Cerebellar nuclear complex (tissue), 1 donor: ENCODE measurements at regions not wholly inside any gene's neighbourhood (a gene's known extent, or its start where the extent isn't known, plus 50 kb on each side); places are given as distances from the start of the nearest gene placed in this dataset.

Experiments used
- DNase-seq, 2 experiments: peaks; one replicate each; lab custom pipeline; 2025; lab: John Stamatoyannopoulos, UW

DNA sequence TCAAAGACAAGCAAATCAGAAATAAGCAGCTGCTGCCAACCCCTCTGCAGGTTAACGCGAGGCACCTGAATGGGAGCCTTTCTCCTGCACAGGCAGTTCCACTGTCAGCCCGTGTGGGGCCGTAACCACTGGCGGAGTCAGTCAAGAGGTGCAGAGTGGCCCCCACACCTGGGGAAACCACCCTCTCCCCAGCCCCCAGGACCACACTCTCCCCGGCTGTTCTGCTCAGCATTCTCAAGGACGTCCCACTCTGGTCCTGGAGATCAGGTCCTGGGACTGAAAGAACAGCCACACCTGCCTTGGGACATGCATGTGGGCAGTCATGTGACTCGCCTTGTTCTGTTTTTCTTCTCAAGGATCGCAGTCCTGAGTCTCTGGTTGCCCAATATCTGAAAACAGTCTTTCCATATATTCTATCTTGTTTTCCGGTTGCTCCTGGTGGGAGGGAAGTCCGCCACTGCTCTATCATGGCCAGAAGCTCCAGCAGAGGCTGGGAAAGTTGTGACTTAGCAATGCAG lies 252.5 kb downstream of the PTPRU start:
- DNase-seq: no peak

DNA sequence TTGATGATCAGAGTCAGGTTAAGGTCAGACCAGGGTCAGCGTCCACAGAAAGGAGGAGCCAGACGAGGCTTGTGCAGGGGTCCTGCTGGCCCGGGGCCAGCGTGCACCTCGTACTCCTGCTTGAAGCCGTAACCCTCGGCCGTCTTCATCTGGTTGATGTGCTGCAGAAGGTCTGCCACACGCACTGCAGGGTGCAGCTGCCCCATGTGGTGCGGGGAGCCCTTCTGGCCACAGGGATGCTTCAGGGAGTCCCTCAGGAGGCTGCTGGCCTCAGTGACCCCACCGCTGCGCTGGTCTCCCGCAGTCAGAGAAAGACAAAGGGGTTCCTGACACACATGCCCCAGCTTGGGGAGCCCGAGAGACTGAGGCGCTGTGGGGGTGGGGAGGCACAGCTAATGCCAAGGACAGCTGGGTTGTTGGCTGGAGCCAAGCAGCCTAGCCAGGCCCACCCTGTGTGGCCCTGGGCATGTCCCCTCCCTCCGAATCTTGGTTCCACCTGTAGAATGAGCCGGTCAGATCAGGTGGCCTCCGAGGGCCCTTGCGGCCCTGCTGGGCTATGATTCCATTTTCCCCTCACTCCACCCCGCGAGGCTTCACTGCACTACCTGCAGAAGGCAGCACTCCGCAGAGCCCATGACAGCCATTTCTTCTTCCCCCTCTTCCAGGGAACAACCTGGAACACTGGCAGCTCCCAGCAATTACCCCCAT lies 251.9 kb downstream of the PTPRU start:
- no peak for DNase-seq

DNA sequence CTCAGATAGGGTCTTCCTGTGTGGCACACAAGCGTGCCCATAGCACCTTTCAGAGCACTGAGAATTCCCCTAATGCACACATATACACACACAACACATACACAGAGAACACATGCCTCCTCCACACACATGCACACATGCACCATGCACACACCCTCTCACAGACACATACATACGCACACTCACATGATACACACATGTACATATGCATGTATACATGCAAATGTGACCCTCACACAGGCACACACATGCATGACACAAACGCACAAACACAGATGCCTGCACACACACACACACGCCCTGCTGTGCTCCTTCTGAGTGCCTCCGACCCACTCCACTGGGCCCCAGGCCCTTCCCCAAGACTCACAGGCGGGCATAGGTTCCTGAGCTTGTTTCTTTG lies 251.0 kb downstream of the PTPRU start:
- no peak for DNase-seq

DNA sequence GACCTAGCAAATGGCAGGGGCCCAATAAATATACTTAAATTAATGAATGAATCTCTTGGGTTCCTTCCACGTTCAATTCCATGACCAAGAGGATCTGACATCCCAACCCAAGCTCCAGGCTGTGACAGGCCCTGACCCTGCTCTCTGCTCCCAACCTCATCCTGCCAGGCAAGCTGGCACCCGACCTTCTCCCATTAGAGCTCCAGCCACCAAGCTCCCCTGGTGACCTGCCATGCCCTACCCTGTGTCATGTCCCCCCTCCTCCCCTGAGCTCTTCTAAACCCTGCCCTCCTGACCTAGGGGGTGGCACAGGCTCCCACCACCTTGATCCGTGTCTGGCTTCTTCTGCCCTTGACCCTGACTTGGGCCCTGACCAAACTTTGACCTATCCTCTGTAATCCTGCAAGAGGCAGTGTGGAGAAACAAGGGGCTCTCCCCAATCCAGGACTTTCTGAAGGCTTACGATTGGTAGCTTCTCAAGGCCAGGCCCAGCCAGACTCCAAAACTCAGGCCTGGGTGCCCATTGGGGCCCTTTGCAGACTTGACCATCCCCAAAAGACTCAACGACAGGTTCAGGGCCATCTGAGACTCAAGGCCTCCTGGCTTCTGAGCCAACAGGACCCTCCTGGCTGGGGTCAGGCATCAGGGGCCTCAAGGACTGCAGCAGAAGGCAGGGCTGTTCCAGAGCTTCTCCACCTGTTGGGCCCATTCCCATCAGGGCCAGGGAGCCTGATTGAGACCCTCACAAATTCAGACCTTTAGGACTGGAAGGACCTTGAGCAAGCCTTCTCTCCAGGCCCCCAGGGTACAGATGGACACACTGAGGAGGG lies 249.0 kb downstream of the PTPRU start:
- DNase-seq: no peak

DNA sequence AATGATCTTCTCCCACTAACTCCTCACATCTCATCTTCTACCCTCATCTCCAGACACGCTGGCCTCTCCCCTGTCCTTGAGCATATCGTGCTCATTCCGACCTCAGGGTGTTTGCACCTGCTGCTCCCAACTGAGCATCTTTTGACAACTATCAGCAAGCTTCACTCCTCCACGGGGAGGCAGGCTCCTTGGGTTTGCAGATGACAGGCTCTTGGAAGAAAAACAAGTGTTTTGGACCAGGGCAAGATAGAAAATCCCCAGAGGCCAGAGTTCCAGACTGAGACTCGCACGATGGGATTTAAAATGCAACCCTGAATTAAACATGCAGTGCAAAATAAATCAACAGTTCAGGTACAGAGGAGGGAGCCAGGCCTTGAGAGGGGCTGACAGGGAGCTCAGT lies 246.7 kb downstream of the PTPRU start:
- no peak for DNase-seq

DNA sequence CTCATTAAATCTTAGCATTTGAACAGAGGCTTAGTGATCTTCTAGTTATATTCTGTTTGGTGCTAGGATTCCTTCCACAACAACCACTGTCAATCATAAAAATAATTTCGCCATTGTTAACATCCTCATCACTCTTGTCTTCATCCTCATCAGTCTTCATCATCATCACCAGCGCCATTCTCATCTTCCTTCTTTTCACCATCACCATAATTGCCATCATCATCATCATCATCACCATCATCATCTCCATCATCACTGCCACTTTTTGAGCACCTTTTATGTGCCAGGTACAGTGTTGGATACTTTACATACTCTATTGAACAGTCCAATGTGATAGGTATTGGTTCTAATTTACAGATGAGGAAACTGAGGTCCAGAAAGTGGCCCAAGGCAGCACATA lies 245.7 kb downstream of the PTPRU start:
- DNase-seq: no peak

DNA sequence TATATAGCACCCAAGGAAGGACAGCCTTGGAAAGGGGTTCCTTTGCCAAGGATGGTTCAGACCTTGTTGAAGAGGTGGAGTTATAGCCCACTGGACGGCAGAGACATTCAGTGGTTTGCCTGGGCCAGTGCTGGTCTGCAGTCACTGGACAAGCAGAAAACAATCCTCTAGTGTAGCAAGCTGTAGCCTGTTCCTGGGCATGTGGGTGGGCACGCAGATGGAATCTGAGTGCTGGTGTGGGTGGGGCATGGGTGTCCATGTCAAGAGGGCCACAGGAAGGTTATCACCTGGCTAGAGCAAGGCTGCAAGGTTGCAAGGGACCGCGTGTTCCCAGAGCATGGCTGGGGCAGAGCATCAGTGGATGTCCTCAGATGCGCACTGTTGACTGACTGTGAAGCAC lies 244.7 kb downstream of the PTPRU start:
- no peak for DNase-seq

DNA sequence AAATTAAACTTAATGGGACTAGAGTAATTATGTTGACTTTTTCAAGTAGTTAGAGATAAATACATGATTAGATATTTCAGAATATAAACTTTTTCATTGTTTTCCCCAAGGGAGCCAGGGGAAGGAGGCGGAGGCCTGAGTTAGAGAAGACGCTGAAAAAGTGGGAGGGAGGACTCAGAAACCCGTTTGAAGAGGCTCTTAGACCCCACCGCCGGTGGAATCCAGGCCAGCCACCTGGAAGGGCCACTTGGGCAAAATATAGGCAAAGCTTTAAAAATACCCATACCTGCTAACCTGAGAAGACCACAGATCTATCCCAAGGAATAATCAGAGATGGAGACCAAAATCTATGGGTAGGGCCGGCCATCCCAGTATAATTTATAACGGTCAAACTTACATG lies 242.6 kb downstream of the PTPRU start:
- no peak for DNase-seq

DNA sequence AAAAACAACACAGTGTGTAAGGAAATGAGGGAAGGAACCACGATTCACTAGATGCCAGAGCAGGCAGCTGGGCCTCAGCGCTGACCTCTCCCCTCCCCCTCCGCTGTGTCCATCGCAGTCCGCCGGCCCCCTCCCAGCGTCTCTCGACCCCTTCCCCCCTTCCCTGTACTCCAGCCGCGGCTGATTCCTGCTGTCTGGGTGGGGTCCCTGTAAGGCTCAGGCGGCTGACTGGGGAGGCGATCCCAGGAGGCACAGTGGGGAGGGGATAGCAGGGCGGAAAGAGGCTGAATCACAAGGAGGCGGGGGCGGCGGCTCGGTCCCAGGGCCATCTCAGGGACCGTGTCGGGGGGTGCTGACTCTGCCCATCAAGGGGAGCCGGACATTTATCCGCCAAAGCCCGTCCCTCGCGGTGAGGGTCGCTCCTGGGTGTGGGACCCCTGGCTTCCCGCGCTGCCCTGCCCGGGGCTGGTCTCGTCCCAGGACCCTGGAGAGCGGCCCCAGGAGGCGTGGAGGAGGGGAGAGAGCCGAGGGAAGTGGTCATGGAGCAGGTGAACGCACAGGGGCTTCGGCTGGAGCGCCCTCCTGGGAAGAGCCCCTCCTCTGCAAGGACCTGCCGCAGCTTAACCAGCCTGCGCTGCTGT lies 241.9 kb downstream of the PTPRU start:
- DNase-seq: no peak

DNA sequence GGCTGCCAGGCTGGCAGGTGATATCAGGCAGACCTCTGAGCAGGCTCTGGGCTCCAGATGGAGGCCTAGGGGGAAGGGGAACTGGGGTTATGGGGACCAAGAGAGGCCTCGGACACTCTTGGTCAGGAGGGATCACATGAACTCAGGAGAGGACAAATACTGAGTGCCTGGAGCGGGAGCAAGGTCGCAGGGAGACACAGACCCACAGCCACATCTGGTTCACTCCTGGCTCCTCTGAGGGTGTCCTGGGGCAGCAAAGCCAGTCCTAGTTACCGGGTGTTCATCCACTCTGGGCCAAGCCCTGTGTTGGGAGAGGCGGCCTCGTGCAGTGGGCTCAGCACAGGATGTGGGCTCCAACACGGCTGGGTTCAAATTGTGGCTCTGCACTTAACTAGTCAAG lies 239.0 kb downstream of the PTPRU start:
- no peak for DNase-seq

DNA sequence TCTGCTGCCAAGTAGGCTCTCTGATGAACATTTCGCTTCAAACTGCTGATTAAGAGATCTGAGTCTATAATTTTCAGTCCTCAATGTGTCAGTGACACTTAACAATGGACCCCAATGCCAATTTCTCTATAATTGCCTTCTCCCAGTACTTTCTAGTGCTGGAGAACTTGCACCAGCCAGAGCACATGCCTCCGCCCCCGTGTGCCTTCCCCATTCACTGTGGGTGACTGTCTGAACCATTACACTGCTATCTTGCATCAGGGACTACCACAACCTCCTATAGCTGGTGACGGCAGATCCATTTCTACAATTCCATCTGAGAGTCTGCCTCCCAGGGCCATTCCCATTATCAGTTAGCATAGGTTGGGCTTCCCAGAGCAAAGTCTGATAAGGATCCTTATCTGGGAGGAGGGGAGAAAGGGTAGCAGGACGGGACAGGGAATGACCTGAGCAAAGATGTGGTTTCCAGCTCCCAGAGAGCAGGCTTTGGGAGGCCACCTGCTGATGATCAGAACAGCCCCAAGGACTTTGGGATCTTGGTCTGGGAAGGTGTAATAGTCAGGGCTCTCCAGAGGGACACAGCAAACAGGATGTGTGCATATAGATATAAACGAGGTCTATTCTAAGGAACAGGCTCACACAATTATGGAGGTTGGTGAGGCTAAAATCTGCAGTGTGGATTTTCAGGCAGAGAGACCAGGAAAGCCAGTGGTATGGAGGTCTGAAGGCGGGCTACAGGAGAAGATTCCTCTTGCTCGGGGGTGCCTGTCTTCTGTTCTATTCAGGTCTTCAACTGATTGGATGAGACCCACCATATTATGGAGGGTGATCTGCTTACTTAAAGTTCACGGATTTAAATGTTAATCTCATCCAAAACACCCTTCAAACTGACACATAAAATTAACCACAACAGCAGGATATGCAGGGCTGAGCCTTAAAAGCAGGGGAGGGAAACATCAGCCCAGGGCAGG lies 238.2 kb downstream of the PTPRU start:
- no peak for DNase-seq

DNA sequence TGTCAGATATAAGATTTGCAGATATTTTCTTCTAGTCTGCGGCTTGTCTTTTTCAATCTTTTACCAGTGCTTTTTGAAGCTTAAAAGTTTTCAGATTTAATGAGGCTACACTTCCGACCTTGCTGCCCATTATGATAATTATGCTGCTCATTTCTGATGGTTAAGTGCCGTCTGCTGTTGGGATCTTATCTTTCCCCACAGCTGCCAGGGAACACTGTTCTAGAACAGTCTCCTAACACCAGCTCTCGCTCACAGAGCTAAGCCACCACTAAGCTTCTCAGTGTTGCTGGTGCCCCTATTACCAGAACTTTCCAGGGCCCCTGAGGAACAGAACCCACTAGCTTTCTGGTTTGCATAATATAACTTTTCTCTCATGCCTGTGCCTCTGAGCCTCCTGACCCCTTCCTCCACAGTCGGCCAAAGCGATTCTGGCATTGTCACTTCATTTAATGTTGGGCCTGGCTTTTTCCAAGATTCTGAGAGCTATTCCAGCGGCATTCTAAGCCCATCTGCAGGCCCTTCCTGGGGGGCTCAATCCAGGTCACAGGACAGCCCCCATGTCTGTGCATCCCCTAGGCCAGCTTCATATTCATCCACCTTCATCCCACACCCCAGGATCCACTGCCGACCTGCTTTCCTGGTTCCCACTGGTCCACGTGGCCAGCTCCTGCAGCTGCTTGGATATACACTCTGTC lies 237.0 kb downstream of the PTPRU start:
- no peak for DNase-seq

DNA sequence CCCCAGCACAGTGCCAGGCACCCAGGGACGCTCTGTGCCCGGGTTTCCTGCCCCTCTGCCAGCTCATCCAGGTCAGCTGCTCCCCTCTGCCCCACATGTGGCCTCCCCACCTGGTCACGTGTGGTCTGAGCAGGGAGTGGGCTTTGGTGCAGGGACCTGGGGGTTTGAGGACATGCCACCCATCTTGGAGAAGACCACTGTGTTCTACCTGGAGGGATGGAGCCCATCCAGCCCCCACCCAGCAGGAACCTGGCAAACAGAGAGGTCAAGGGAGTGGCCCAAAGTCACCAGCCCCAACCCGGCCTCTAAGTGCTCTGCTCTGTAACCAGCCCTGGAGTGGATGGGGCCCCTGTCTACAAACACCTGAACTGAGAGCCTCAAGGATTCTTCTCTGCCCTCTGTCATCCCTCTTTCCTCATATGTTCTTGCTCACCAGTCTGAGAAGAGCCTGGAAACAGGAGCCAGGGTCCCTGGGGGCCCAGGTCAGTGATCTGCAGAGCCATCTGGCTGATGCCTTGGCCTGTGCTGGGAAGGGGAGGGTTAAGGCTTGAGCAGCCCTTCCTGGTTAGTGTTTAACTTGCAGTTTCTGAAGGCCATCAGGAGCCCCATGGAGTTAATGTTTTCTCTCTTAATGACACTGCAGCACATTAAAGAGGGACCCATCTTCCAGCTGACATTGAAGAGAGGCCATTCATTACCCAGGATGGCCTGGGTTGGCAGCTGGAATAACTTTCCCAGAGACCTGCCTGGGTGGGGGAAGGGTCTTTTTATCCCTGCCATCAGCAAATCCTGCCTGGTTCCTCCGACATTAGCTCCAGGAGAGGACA lies 235.4 kb downstream of the PTPRU start:
- no peak for DNase-seq

DNA sequence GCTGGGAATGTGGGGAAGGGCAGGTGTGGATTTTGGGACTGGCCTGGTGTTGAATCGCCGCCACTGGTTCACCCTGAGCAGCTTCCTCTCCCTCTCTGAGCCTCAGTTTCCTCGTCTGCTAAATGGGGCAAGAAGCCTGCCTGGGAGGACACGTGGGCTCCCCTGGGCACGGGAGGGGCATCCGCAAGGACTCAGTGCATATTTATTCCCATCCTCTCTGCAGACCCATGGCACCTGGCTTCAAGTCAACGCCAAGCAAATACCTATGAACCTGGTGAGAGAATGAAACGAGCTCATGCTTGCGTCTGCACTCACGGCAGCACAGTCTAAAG lies 234.4 kb downstream of the PTPRU start:
- DNase-seq: no peak

DNA sequence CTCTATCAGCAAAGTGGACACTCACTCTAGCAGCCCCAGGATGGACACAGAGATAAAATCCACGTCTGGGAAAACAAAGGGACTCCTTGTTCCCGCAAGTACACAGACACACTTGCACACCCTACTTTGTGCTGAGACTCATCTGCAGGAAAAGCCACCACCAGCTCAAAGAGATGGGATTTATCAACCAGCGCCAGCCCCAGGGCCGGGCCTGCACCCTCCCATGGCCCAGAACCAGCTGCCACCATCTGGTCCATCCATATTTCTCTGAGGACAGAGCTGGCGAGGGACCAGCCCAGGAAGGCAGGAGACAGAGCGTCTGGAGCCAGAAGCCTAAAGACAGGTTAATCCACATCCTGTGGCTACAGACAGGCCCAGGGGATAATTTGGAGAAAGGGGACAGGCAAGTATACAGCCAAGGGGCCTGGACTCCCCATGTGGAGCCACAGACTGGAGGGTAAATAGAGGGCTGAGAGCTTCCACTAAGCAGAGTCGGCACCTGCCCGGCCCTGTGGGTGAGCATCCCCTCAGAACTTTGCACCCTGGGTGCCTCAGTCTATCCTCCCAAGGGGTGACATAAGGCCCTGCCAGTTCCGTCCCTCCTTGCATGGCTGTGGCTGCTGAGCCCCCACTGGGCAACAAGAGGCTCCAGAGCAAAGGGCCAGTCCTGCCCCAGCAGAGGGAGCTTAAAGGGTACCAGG lies 233.9 kb downstream of the PTPRU start:
- peak in 1 of 2 experiments; percentile 17 for DNase-seq

DNA sequence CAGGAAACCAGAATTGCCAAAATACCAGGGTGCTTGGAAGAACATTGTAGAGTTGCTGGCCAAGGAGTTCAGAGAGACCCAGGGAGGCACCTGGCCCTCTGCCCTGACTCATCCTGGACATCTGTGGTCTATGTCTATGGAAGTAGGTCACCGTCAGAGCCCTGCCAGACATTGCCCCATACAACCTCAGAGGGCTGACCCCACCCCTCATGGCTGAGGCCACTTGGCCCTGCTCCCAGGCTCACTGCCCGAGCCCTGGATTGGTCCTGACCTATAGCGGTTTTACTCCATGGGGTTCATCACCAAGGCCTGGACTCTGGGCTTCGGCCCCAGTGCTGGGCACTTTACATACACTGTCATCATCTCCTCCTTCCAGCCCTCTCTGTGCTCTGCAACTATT lies 233.1 kb downstream of the PTPRU start:
- DNase-seq: peak; percentile 70 to 82

DNA sequence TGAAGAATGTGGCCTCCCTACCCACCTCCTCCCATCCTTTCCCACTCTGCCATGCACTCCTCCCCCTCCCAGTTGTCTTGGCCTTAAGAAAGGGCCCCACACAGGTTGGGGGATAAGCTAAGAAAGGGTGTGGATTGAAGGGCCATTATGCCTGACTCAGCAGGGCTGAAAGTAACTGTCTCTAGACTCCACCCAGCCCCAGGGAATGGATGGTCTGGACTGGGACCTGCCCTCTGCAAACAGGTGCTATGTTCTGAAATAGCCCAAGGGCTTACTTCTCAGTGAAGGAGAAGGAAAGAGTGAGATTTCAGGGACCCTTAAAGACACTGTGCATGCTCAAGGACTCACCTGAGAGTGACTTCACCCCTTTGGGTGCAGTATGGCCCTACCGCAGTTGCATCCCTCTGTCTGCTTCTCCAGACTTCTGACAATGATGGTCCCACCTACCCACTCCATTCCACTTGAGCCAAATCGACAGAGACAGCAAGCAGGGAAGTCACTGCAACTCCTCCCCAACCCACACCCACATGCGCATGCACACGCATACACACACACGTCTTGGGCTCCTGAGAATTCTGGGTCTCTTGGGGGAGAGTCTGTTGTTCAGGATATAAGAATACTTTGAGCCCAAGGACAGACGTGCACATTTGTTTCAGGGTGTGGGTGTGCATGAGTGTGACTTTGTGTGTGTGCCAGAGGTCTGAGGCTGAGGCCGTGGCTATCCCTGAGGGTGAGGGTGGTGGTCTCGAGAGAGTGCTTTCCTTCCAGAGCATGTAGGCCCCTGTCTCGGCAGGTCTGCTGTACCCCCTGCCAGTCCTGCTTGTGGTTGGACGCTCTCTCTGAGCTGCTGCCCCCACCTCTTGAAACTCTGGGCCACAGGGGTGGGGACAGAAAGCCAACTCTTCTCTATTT lies 231.9 kb downstream of the PTPRU start:
- DNase-seq: no peak

DNA sequence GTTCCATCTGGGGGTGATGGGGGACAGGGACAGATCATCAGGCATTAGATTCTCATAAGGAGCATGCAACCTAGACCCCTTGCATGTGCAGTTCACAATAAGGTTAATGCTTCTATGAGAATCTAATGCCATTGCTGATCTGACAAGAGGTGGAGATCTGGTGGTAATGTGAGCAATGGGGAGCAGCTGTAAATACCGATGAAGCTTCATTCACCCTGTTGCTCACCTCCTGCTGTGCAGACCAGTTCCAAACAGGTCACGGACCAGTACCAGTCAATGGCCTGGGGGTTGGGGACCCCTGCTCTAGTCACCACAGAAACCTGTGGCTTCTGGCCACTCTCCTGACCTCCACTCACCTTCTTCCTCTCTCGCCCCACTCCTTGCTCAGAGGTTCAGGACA lies 229.9 kb downstream of the PTPRU start:
- DNase-seq: no peak

DNA sequence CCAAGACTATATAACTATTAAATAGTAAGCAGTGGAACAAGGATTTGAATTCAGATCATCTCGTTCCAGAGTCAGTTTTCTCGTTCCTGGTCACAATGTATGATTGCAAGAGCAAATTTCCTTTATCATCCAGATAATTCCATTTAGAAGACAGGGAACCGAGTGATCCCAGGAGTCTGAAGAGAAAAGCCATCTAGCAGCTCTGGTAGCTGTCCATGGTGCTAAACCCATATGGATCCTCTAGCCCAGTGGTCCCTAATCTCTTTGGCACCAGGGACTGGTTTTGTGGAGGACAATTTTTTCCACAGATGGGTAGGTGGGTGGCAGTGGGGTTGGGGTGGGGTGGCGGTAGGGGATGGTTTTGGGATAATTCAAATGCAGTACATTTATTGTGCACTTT lies 229.4 kb downstream of the PTPRU start:
- DNase-seq: no peak
